HepG2 (cell line): ENCODE measurements at regions not wholly inside any gene's neighbourhood (a gene's known extent, or its start where the extent isn't known, plus 50 kb on each side); places are given as distances from the start of the nearest gene placed in this dataset.

Experiments
- ATF7 ChIP-seq, 2 experiments: fragments of 450-650 bp in 1 of 2; sonication (generic) in 1 of 2; formaldehyde crosslinking in 1 of 2; IDR thresholded peaks; 2 replicates each; pipeline versions ENCODE4 v1.4.0 to v1.6.1; 2016 to 2020; ENCODE audit warnings: antibody characterized with exemption in 1 of 2, mild to moderate bottlenecking in 1 of 2, missing genetic modification reagents in 1 of 2
- DPF2 ChIP-seq: sonication (generic); formaldehyde crosslinking; IDR thresholded peaks from 2 replicates; pipeline ENCODE4 v1.4.0; 2020; ENCODE audit warnings: mild to moderate bottlenecking, low read depth, missing genetic modification reagents, borderline replicate concordance
- MTA3 ChIP-seq: sonication (generic); formaldehyde crosslinking; IDR thresholded peaks from 2 replicates; pipeline ENCODE4 v1.4.0; 2020; ENCODE audit warnings: missing genetic modification reagents
- NCOA2 ChIP-seq: sonication (generic); formaldehyde crosslinking; IDR thresholded peaks from 2 replicates; pipeline ENCODE4 v1.8.0; 2022; ENCODE audit warnings: inconsistent platforms
- NFIC ChIP-seq: IDR thresholded peaks from 2 replicates; pipeline ENCODE4 v1.6.1; 2012; ENCODE audit warnings: mild to moderate bottlenecking, low read length, inconsistent platforms
- POLR2A ChIP-seq, 2 experiments: IDR thresholded peaks; 2 replicates each; pipeline ENCODE4 v1.6.1; 2011; ENCODE audit warnings: low read depth in 2 of 2, low read length in 2 of 2, mild to moderate bottlenecking in 1 of 2, moderate library complexity in 1 of 2; ENCODE audit not compliant: insufficient read depth in 1 of 2
- RAD51 ChIP-seq: fragments of 450-650 bp; IDR thresholded peaks from 2 replicates; pipeline ENCODE4 v1.6.1; 2016; ENCODE audit warnings: borderline replicate concordance
- TCF12 ChIP-seq, 2 experiments: fragments of 450-650 bp in 1 of 2; sonication (generic) in 1 of 2; formaldehyde crosslinking in 1 of 2; IDR thresholded peaks; 2 replicates each; pipeline versions ENCODE4 v1.6.1 to v1.8.0; 2017 to 2022; ENCODE audit warnings: antibody characterized with exemption in 1 of 2, mild to moderate bottlenecking in 1 of 2, missing genetic modification reagents in 1 of 2, moderate library complexity in 1 of 2
- ZFP36 ChIP-seq: fragments of 150-350 bp; IDR thresholded peaks from 2 replicates; pipeline ENCODE4 v1.6.1; 2018; ENCODE audit warnings: borderline replicate concordance, low read length, low read depth; ENCODE audit not compliant: partially characterized antibody
- ZNF589 ChIP-seq: sonication (generic); formaldehyde crosslinking; conservative IDR thresholded peaks from 2 replicates; pipeline ENCODE4 v1.8.0; 2022; ENCODE audit warnings: mild to moderate bottlenecking, moderate library complexity, missing genetic modification reagents
- ZNF674 ChIP-seq: sonication (generic); formaldehyde crosslinking; IDR thresholded peaks from 2 replicates; pipeline ENCODE4 v1.5.0; 2020; ENCODE audit warnings: low read depth, mild to moderate bottlenecking, missing genetic modification reagents
- TF ChIP-seq, protein P1 (sequence below): sonication (generic); formaldehyde crosslinking; IDR thresholded peaks from 2 replicates; pipeline ENCODE4 v1.5.0; 2020; ENCODE audit warnings: mild to moderate bottlenecking, missing genetic modification reagents, moderate library complexity
- TF ChIP-seq, protein P2 (sequence below): sonication (generic); formaldehyde crosslinking; IDR thresholded peaks from 2 replicates; pipeline ENCODE4 v1.9.0; 2021; ENCODE audit warnings: missing genetic modification reagents, borderline replicate concordance
- TF ChIP-seq, protein P3 (sequence below): sonication (generic); formaldehyde crosslinking; IDR thresholded peaks from 2 replicates; pipeline ENCODE4 v1.4.0; 2020; ENCODE audit warnings: missing genetic modification reagents, borderline replicate concordance

DNA sequence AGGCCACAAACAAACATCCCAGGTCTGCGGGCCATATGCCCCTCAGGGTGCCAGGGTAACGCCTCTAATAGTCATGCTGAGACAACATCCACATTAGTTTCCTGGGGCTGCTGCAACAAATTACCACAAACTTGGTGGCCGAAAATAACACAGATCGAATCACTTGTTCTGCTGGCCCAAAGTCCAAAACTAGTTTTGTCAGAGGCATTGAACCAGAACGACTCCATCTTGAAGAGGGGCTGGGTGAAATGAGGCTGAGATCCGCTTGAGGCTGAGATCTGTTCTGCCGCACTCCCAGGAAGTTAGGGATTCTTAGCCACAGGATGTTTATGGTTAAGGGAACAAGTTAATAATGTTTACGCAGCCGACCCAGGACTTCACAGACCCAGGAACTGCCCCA is 66.7 kb downstream of the COPS8 start:
- TF ChIP-seq, protein P1, sequence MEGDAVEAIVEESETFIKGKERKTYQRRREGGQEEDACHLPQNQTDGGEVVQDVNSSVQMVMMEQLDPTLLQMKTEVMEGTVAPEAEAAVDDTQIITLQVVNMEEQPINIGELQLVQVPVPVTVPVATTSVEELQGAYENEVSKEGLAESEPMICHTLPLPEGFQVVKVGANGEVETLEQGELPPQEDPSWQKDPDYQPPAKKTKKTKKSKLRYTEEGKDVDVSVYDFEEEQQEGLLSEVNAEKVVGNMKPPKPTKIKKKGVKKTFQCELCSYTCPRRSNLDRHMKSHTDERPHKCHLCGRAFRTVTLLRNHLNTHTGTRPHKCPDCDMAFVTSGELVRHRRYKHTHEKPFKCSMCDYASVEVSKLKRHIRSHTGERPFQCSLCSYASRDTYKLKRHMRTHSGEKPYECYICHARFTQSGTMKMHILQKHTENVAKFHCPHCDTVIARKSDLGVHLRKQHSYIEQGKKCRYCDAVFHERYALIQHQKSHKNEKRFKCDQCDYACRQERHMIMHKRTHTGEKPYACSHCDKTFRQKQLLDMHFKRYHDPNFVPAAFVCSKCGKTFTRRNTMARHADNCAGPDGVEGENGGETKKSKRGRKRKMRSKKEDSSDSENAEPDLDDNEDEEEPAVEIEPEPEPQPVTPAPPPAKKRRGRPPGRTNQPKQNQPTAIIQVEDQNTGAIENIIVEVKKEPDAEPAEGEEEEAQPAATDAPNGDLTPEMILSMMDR (CRISPR knock-in tag), result no peak
- TF ChIP-seq MTA3 (CRISPR knock-in tag) (no peak), POLR2A (IDR thresholded peaks at IDR 0.05; ENCODE audit: insufficient read depth in 1 of 2, low read depth in 2 of 2, low read length in 2 of 2) (no peak), ATF7 (IDR thresholded peaks at IDR 0.05) (no peak), ATF7 (CRISPR knock-in tag; IDR thresholded peaks at IDR 0.05) (no peak), ZNF674 (CRISPR knock-in tag) (no peak), DPF2 (CRISPR knock-in tag) (no peak), NCOA2 (CRISPR knock-in tag) (no peak), NFIC (no peak), ZNF589 (no peak), ZFP36 (no peak), RAD51 (no peak), TCF12 (IDR thresholded peaks at IDR 0.05) (no peak), TCF12 (CRISPR knock-in tag; IDR thresholded peaks at IDR 0.05) (no peak)
- TF ChIP-seq, protein P2, sequence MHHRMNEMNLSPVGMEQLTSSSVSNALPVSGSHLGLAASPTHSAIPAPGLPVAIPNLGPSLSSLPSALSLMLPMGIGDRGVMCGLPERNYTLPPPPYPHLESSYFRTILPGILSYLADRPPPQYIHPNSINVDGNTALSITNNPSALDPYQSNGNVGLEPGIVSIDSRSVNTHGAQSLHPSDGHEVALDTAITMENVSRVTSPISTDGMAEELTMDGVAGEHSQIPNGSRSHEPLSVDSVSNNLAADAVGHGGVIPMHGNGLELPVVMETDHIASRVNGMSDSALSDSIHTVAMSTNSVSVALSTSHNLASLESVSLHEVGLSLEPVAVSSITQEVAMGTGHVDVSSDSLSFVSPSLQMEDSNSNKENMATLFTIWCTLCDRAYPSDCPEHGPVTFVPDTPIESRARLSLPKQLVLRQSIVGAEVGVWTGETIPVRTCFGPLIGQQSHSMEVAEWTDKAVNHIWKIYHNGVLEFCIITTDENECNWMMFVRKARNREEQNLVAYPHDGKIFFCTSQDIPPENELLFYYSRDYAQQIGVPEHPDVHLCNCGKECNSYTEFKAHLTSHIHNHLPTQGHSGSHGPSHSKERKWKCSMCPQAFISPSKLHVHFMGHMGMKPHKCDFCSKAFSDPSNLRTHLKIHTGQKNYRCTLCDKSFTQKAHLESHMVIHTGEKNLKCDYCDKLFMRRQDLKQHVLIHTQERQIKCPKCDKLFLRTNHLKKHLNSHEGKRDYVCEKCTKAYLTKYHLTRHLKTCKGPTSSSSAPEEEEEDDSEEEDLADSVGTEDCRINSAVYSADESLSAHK (CRISPR knock-in tag), result no peak
- TF ChIP-seq, protein P3, sequence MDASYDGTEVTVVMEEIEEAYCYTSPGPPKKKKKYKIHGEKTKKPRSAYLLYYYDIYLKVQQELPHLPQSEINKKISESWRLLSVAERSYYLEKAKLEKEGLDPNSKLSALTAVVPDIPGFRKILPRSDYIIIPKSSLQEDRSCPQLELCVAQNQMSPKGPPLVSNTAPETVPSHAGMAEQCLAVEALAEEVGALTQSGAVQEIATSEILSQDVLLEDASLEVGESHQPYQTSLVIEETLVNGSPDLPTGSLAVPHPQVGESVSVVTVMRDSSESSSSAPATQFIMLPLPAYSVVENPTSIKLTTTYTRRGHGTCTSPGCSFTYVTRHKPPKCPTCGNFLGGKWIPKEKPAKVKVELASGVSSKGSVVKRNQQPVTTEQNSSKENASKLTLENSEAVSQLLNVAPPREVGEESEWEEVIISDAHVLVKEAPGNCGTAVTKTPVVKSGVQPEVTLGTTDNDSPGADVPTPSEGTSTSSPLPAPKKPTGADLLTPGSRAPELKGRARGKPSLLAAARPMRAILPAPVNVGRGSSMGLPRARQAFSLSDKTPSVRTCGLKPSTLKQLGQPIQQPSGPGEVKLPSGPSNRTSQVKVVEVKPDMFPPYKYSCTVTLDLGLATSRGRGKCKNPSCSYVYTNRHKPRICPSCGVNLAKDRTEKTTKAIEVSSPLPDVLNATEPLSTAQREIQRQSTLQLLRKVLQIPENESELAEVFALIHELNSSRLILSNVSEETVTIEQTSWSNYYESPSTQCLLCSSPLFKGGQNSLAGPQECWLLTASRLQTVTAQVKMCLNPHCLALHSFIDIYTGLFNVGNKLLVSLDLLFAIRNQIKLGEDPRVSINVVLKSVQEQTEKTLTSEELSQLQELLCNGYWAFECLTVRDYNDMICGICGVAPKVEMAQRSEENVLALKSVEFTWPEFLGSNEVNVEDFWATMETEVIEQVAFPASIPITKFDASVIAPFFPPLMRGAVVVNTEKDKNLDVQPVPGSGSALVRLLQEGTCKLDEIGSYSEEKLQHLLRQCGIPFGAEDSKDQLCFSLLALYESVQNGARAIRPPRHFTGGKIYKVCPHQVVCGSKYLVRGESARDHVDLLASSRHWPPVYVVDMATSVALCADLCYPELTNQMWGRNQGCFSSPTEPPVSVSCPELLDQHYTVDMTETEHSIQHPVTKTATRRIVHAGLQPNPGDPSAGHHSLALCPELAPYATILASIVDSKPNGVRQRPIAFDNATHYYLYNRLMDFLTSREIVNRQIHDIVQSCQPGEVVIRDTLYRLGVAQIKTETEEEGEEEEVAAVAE (CRISPR knock-in tag), result no peak
